ENCODE measurements at regions not wholly inside any gene's neighbourhood (a gene's known extent, or its start where the extent isn't known, plus 50 kb on each side); places are given as distances from the start of the nearest gene placed in this dataset.

- Mint-ChIP-seq H3K4me1 (ENCODE audit: low read depth in 2 of 2) (no peaks in the 10 kb centered on the region), H3K36me3 (no peaks in the 10 kb centered on the region), H3K27me3 (peaks cover 0 to 8% of the 10 kb centered on the region in 2 donors), H3K9me3 (no peaks in the 10 kb centered on the region), H3K27ac (no peak overlapping the region), H3K4me3 (no peak overlapping the region)
- DNase-seq (ENCODE audit: low spot score) (no peak), ATAC-seq (no peak)
Measured at GRCh38 chr10:43746906-43747305, 98.2 kb upstream of the ZNF32 start.

- Mint-ChIP-seq H3K27ac (no peak overlapping the region), H3K27me3 (peaks cover 7 to 8% of the 10 kb centered on the region in 2 donors), H3K4me3 (no peak overlapping the region), H3K9me3 (no peaks in the 10 kb centered on the region), H3K36me3 (no peaks in the 10 kb centered on the region), H3K4me1 (ENCODE audit: low read depth in 2 of 2) (peaks cover 0 to 5% of the 10 kb centered on the region in 2 donors)
- DNase-seq (ENCODE audit: low spot score) (no peak), ATAC-seq (no peak)
Measured at GRCh38 chr10:43739161-43739560, 90.5 kb upstream of the ZNF32 start.

- peaks cover 0 to 5% of the 10 kb centered on the region in 2 donors for H3K4me1 Mint-ChIP-seq (ENCODE audit: low read depth in 2 of 2)
- no peak overlapping the region for H3K4me3 Mint-ChIP-seq
- ATAC-seq (peak in 1 of 2 donors; percentile 6), DNase-seq (ENCODE audit: low spot score) (no peak)
- peaks cover 5 to 13% of the 10 kb centered on the region in 2 donors for H3K27me3 Mint-ChIP-seq
- H3K27ac Mint-ChIP-seq, result no peak overlapping the region
- no peaks in the 10 kb centered on the region for H3K9me3 Mint-ChIP-seq
- H3K36me3 Mint-ChIP-seq, result no peaks in the 10 kb centered on the region
Measured at GRCh38 chr10:43737003-43737402, 88.3 kb upstream of the ZNF32 start.

GRCh38 chr10:43735907-43736306 lies 87.2 kb upstream of the ZNF32 start:
- H3K27me3 Mint-ChIP-seq, result peaks cover 5 to 13% of the 10 kb centered on the region in 2 donors
- H3K4me3 Mint-ChIP-seq, result no peak overlapping the region
- no peak overlapping the region for H3K27ac Mint-ChIP-seq
- no peaks in the 10 kb centered on the region for H3K36me3 Mint-ChIP-seq
- ATAC-seq, result no peak
- H3K9me3 Mint-ChIP-seq, result no peaks in the 10 kb centered on the region
- H3K4me1 Mint-ChIP-seq (ENCODE audit: low read depth in 2 of 2), result peaks cover 0 to 5% of the 10 kb centered on the region in 2 donors
- no peak for DNase-seq (ENCODE audit: low spot score)

- peaks cover 0 to 5% of the 10 kb centered on the region in 2 donors for H3K4me1 Mint-ChIP-seq (ENCODE audit: low read depth in 2 of 2)
- peaks cover 3 to 9% of the 10 kb centered on the region in 2 donors for H3K27me3 Mint-ChIP-seq
- H3K27ac Mint-ChIP-seq, result no peak overlapping the region
- ATAC-seq (no peak), DNase-seq (ENCODE audit: low spot score) (no peak)
- H3K36me3 Mint-ChIP-seq, result peaks cover 9% of the 10 kb centered on the region
- H3K9me3 Mint-ChIP-seq, result no peaks in the 10 kb centered on the region
- no peak overlapping the region for H3K4me3 Mint-ChIP-seq
Measured at GRCh38 chr10:43734716-43735115, 86.0 kb upstream of the ZNF32 start.

GRCh38 chr10:43731486-43731885 lies 82.8 kb upstream of the ZNF32 start:
- H3K9me3 Mint-ChIP-seq, result peaks cover 3% of the 10 kb centered on the region
- H3K27me3 Mint-ChIP-seq, result peaks cover 12 to 17% of the 10 kb centered on the region in 2 donors
- H3K4me3 Mint-ChIP-seq, result no peak overlapping the region
- H3K27ac Mint-ChIP-seq, result no peak overlapping the region
- peaks cover 0 to 5% of the 10 kb centered on the region in 2 donors for H3K4me1 Mint-ChIP-seq (ENCODE audit: low read depth in 2 of 2)
- peaks cover 19% of the 10 kb centered on the region for H3K36me3 Mint-ChIP-seq
- ATAC-seq, result no peak
- no peak for DNase-seq (ENCODE audit: low spot score)

GRCh38 chr10:43728425-43728824 lies 79.7 kb upstream of the ZNF32 start:
- peaks cover 23% of the 10 kb centered on the region in 2 donors for H3K27me3 Mint-ChIP-seq
- peaks cover 29% of the 10 kb centered on the region for H3K36me3 Mint-ChIP-seq
- no peak for ATAC-seq
- H3K4me1 Mint-ChIP-seq (ENCODE audit: low read depth in 2 of 2), result no peaks in the 10 kb centered on the region
- DNase-seq (ENCODE audit: low spot score), result no peak
- H3K4me3 Mint-ChIP-seq, result no peak overlapping the region
- peaks cover 8% of the 10 kb centered on the region for H3K9me3 Mint-ChIP-seq
- H3K27ac Mint-ChIP-seq, result no peak overlapping the region

GRCh38 chr10:43727935-43728334 lies 79.3 kb upstream of the ZNF32 start:
- Mint-ChIP-seq H3K36me3 (peaks cover 29% of the 10 kb centered on the region), H3K4me3 (no peak overlapping the region), H3K9me3 (peaks cover 8% of the 10 kb centered on the region), H3K4me1 (ENCODE audit: low read depth in 2 of 2) (no peaks in the 10 kb centered on the region), H3K27ac (no peak overlapping the region), H3K27me3 (peaks cover 23% of the 10 kb centered on the region in 2 donors)
- ATAC-seq, result no peak
- no peak for DNase-seq (ENCODE audit: low spot score)

- ATAC-seq (no peak), DNase-seq (ENCODE audit: low spot score) (no peak)
- no peak overlapping the region for H3K27ac Mint-ChIP-seq
- H3K9me3 Mint-ChIP-seq, result no peaks in the 10 kb centered on the region
- no peak overlapping the region for H3K4me3 Mint-ChIP-seq
- H3K4me1 Mint-ChIP-seq (ENCODE audit: low read depth in 2 of 2), result no peaks in the 10 kb centered on the region
- peaks cover 17% of the 10 kb centered on the region in 2 donors for H3K27me3 Mint-ChIP-seq
- no peaks in the 10 kb centered on the region for H3K36me3 Mint-ChIP-seq
Measured at GRCh38 chr10:43715334-43715733, 66.7 kb upstream of the ZNF32 start.

- H3K4me3 Mint-ChIP-seq, result no peak overlapping the region
- H3K9me3 Mint-ChIP-seq, result no peaks in the 10 kb centered on the region
Measured at GRCh38 chr10:43712821-43713584, 64.3 kb upstream of the ZNF32 start.

GRCh38 chr10:43710772-43711471 lies 62.2 kb upstream of the ZNF32 start:
- Mint-ChIP-seq H3K27ac (no peak overlapping the region), H3K4me1 (ENCODE audit: low read depth in 2 of 2) (no peaks in the 10 kb centered on the region), H3K27me3 (peaks cover 0 to 2% of the 10 kb centered on the region in 2 donors), H3K4me3 (no peak overlapping the region), H3K36me3 (no peaks in the 10 kb centered on the region), H3K9me3 (no peaks in the 10 kb centered on the region)
- ATAC-seq (no peak), DNase-seq (ENCODE audit: low spot score) (no peak)

More at GRCh38 chr10:43712821-43713584, 64.3 kb upstream of the ZNF32 start:
- Mint-ChIP-seq H3K36me3 (no peaks in the 10 kb centered on the region), H3K4me1 (ENCODE audit: low read depth in 2 of 2) (no peaks in the 10 kb centered on the region), H3K27me3 (peaks cover 0 to 2% of the 10 kb centered on the region in 2 donors), H3K27ac (no peak overlapping the region)
- DNase-seq (ENCODE audit: low spot score), result no peak
- ATAC-seq, result peak in 1 of 2 donors; percentile 38

- no peak overlapping the region for H3K27ac Mint-ChIP-seq
- H3K4me1 Mint-ChIP-seq (ENCODE audit: low read depth in 2 of 2), result no peaks in the 10 kb centered on the region
- H3K9me3 Mint-ChIP-seq, result no peaks in the 10 kb centered on the region
- no peak for ATAC-seq
- no peak overlapping the region for H3K4me3 Mint-ChIP-seq
- DNase-seq (ENCODE audit: low spot score), result no peak
- H3K27me3 Mint-ChIP-seq, result peaks cover 0 to 2% of the 10 kb centered on the region in 2 donors
- H3K36me3 Mint-ChIP-seq, result no peaks in the 10 kb centered on the region
Measured at GRCh38 chr10:43708262-43708661, 59.6 kb upstream of the ZNF32 start.

- H3K9me3 Mint-ChIP-seq, result no peaks in the 10 kb centered on the region
- no peak for DNase-seq (ENCODE audit: low spot score)
- ATAC-seq, result peak in 1 of 2 donors; percentile 45
- H3K27ac Mint-ChIP-seq, result no peak overlapping the region
- peaks cover 0 to 2% of the 10 kb centered on the region in 2 donors for H3K27me3 Mint-ChIP-seq
- no peaks in the 10 kb centered on the region for H3K4me1 Mint-ChIP-seq (ENCODE audit: low read depth in 2 of 2)
- no peaks in the 10 kb centered on the region for H3K36me3 Mint-ChIP-seq
- no peak overlapping the region for H3K4me3 Mint-ChIP-seq
Measured at GRCh38 chr10:43707770-43708169, 59.1 kb upstream of the ZNF32 start.

- Mint-ChIP-seq H3K9me3 (no peaks in the 10 kb centered on the region), H3K27me3 (no peaks in the 10 kb centered on the region), H3K4me3 (no peak overlapping the region), H3K36me3 (no peaks in the 10 kb centered on the region), H3K4me1 (ENCODE audit: low read depth in 2 of 2) (no peaks in the 10 kb centered on the region), H3K27ac (no peak overlapping the region)
- ATAC-seq (no peak), DNase-seq (ENCODE audit: low spot score) (no peak)
Measured at GRCh38 chr10:43706166-43706565, 57.5 kb upstream of the ZNF32 start.

Measured in natural killer cell treated with Interleukin-12 subunit alpha and Interleukin-12 subunit beta and Interleukin-15 and Interleukin-18, amount 100 ng/mL, for 72 hours (primary cell).